ENCODE measurements at regions not wholly inside any gene's neighbourhood (a gene's known extent, or its start where the extent isn't known, plus 50 kb on each side); places are given as distances from the start of the nearest gene placed in this dataset.
"Not testable (repeated sequence)": the region's sequence is repeated elsewhere in the genome, so short reads cannot be mapped to it uniquely, and the experiment has no call there.

DNA sequence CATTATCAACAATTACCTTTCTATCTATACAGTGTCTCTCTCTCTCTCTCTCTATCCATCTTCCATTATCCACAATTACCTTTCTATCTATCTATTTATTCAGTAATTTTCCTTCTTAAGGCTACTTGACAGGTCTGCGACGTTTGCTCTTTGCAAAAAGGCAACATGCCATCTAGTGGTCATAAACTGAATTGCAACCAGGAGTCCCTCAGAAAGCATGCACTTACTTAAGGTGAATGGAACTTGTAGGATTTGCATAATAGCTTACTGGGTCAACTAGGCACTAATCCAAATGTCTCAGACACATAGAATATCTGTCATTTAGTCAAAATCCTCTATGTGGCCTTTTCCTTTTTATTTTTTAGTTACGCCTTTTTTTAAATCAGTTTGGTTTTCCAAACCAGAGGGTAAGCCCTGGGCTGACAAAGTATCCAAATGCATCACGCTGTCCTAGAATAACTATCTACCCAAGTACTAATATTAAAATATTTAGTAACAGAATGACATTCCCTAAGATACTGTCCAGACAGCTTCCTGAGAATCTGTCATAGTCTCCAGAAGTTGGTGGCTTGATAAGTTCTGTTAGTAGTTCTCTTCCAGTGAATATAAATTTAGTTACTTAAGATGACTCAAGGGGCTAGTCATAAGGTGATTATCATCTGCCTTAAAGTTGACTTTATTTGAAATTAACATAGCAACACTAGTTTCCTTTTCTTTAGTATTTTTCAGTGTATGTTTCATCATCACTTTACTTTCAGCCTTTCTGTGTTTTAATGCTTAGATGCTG is 208.3 kb downstream of the PPP1R3A start:
- DNase-seq (ENCODE audit: low read depth) = peak; percentile 67

- no peak for DNase-seq (ENCODE audit: low read depth)
Observed at GRCh38 chr7:113705439-113705838, 213.4 kb downstream of the PPP1R3A start.

DNA sequence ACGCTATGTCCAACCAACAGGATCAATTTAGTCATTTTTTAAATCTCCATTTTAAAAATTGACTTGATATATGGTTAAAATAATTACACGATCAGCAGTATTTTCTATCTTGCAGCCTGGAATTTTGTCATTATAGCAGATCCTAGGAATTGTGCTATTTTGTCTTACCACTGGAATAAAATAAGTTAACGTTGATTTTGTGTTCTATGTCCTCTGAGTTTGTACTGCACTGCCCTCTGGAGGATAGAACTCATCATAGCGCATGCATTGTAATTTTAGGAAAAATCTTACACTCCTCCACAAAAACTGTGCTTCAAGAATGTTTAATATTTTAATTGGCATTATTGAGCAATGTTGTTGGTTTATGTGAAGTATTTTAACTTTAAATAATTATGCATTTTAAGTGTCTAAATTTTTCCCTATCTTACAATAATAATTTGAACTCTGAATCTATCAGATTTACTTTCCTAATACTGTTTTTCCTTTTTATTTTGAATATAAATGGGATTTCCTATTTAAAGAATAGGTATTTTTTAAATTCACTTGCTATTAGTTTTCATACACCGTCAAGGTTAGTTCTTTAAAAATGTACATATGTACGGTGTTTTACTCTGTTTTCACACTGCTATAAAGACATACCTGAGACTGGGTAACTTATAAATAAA is 220.1 kb downstream of the PPP1R3A start:
- DNase-seq (ENCODE audit: low read depth) = peak; percentile 27

GRCh38 chr7:113694149-113694548 is 224.7 kb downstream of the PPP1R3A start:
- no peak for DNase-seq (ENCODE audit: low read depth)

DNA sequence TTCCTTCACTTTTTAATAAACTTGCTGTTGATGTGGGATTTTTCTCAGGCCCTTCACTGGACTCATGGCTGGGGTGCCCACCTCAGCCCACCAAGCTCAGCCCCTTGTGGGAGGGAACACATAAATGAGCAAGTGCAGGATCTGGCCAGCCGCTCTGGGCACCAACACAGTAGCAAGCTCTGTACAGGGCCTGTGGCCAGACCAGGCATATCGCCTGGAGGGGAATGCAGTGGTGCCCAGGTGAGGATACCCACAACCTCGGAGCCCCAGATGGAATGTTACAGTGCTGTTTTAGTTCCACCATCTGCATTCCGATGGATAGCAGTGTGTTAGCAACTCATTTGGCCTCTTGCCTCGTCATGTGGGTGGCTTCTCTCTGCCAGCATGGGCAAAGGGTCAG is 234.6 kb downstream of the PPP1R3A start:
- DNase-seq (ENCODE audit: low read depth) = no peak

DNA sequence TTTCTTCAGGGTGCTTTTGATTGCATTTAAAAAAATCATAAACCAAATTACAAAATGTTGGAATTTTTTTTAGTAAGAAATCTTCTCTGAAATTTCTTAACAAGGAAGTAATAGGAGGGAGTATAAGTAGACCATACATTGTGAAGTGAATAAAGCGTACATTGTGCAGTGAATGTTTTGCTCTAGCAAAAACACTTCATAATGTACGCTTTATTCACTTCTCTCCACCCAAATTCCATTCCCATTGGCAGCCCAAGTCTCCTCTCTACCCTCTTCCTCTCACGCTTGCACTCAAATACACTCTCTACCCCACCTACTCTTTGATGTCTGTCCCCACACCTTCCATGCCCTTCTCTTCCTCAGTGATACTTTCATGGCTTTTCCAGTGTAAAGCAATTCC is 241.0 kb downstream of the PPP1R3A start:
- no peak for DNase-seq (ENCODE audit: low read depth)

DNA sequence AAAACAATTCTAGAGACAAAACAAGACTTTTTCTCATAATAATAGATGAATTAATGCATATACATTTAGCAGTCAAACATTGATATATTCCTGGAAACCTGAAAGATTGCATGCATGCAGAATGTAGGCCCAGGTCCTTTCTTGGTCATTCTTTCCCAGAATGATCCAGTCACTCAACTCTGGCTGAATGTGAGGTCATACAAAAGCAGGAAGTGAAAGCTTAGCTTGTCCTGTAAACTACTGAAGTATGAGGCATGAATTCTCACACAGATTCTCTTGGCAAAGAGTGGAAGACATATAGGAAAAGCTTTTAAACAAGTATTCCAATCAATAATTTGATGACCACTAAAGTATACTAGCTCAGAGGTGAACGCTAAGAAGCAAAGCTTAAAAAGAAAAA is 253.9 kb downstream of the PPP1R3A start:
- DNase-seq (ENCODE audit: low read depth) = no peak

DNA sequence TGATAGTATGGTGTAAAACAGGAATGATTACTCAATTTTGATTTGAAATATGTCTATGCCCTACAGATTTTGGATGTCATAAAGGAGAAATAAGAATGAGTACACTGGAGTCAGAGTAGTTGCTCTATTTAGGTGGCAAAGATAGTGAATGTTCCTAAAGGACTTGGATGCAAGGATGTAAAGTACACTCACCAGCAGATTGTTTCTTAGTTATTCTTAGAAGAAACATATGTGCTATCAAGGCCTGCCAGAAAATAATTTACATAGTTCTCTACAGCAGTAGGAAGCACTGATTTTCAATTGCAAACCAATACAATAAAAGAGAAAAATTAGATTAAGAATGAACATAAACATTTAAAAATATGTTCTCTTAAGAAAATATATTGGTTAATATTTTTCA is 259.4 kb downstream of the PPP1R3A start:
- DNase-seq (ENCODE audit: low read depth) = no peak

GRCh38 chr7:113657603-113658002 is 261.2 kb downstream of the PPP1R3A start:
- DNase-seq (ENCODE audit: low read depth) = no peak

DNA sequence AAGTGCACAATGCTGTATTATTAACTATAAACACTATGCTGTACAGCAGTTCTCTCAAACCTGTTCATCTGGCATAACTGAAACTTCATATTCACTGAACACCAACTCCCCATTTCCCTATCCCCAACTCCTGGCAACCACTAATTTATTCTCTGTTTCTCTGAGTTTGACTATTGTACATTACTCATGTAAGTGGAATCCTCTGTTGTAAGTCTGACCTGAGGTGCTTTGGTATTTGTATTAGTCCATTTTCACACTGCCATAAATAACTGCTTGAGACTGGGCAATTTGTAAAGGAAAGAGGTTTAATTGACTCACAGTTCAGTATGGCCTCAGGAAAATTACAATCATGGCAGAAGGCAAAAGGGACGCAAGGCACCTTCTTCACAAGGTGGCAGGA is 266.3 kb downstream of the PPP1R3A start:
- peak; percentile 2 for DNase-seq (ENCODE audit: low read depth)

- no peak for DNase-seq (ENCODE audit: low read depth)
Observed at GRCh38 chr7:113649556-113649955, 269.3 kb downstream of the PPP1R3A start.

DNA sequence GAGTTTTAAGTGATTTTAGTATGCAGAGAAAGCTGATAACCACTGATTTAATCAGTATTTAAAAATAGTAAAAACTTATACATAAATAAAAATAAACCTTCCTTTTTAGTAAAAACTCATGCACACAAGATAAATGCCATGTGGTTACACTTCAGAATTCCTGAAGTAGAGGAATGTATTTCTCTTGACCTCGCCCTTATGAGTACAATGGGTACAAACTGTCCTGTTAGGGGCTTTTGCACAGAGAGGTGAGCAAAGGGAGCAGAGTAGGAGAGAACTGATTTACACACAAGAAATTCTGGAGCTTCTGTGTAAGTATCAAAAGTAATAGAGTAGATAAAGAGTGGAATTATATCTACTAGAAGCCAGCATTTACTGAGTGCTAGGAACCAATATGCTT is 279.6 kb downstream of the PPP1R3A start:
- DNase-seq (ENCODE audit: low read depth) = no peak

- DNase-seq (ENCODE audit: low read depth) = no peak
Observed at GRCh38 chr7:113636727-113637421, 281.9 kb downstream of the PPP1R3A start.

DNA sequence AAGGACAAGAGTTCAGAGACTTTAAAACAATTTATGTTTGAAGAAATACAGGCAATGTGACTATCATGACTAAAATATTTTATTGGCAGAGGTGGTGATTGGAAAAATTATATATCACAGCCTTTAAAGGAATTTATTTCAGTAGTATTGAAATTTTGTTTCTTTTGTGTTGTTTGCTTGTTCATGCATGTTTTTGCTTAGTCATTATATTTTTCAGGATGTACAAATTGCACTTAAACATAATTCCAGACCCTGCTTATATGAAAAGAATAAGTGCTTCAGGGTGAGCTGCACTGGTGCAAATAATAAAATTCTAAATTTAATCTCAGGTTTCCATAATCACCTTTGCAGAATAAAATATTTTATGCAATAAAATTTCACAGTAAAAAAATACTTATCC is 283.3 kb downstream of the PPP1R3A start:
- no peak for DNase-seq (ENCODE audit: low read depth)

GRCh38 chr7:113633073-113633472 is 285.7 kb downstream of the PPP1R3A start:
- DNase-seq (ENCODE audit: low read depth) = no peak

GRCh38 chr7:113628948-113629847 is 289.6 kb downstream of the PPP1R3A start:
- no peak for DNase-seq (ENCODE audit: low read depth)

GRCh38 chr7:113625494-113626102 is 293.2 kb downstream of the PPP1R3A start:
- no peak for DNase-seq (ENCODE audit: low read depth)

DNA sequence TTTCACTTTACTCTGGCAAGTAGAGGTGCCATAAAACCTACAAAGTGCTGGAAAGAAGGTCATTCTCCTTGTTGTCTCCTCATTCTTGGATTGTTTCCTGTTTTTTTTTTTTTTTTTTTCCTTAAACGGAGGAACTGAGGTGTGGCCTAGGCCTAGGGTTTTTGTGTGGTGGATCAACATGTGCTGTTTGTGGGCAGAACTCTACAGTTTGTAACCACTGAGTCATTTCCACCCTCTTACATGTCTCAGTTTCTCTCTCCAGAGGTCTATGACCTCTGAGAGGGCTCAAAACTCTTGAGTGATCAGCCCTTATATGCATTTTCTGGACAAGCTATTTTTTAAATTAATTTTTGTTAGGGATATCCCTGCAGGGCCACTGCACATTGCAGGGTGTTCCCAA is 296.0 kb downstream of the PPP1R3A start:
- DNase-seq (ENCODE audit: low read depth) = no peak

DNA sequence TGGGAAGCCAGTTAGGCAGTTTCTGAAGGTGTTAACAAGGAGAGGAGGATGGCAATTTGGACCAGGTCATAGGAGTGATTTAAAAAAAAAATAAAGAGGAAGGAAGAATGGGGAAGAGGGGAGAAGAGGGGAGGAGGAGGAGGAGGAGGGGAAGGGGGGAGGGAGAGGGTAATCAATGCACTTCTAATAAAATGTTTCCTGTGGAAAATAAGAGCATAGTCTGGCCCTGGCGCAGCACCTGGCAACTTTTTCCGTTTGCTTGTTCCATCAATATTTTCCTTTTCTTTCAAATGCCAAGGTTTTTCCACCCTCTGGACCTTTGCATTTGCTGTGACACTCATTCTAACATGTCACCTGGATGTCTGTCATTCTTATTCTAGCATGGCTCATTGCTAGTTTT is 308.2 kb downstream of the PPP1R3A start:
- no peak for DNase-seq (ENCODE audit: low read depth)

GRCh38 chr7:113608782-113609181 is 310.0 kb downstream of the PPP1R3A start:
- DNase-seq (ENCODE audit: low read depth) = no peak

DNA sequence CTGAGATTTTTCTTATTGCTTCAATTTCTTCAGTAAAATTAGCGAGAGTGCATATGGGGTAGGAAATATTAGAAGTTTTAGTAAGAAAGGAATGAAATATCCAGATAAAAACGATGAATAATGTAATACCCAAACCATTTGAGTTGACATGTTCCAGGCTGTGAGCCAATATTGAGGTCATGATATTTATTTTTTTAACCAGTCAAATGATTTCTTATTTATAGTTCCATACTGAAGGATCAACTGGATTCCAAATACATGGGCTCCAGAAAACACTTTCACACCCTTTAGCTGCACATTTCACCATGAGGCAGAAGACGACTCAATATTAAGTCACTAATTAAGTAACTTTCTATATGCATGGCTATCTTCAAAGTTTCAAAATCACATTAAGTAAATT is 312.5 kb downstream of the PPP1R3A start:
- DNase-seq (ENCODE audit: low read depth) = no peak

- DNase-seq (ENCODE audit: low read depth) = not testable (repeated sequence)
Observed at GRCh38 chr7:113600428-113600827, 318.4 kb downstream of the PPP1R3A start.
